ENCODE measurements at regions not wholly inside any gene's neighbourhood (a gene's known extent, or its start where the extent isn't known, plus 50 kb on each side); places are given as distances from the start of the nearest gene placed in this dataset.

- TF ChIP-seq CTCF (IDR thresholded peaks at IDR 0.05; ENCODE audit: insufficient read depth, low read length, poor library complexity, severe bottlenecking), result no peak
- no peak for TF ChIP-seq EZH2phosphoT487 (conservative IDR thresholded peaks at IDR 0.05; ENCODE audit: low read length)
Measured at GRCh38 chr2:65766768-65767267, 334.4 kb upstream of the SPRED2 start.
